GM10248 (cell line): ENCODE measurements at regions not wholly inside any gene's neighbourhood (a gene's known extent, or its start where the extent isn't known, plus 50 kb on each side); places are given as distances from the start of the nearest gene placed in this dataset.

Source experiments
- CTCF ChIA-PET: fragments of 300-600 bp; sonication (Branson Sonifier 250); formaldehyde crosslinking; extraction: SDS; loops from one replicate; lab custom pipeline; 2021; ENCODE audit warnings: antibody characterized with exemption; lab: Yijun Ruan, JAX
- POLR2A ChIA-PET: fragments of 350-650 bp; sonication (Branson Sonifier 250); formaldehyde crosslinking; extraction: SDS; loops from one replicate; lab custom pipeline; 2020; ENCODE audit warnings: antibody characterized with exemption; lab: Yijun Ruan, JAX
- DNase-seq: peaks from one replicate; pipeline ENCODE4 v3.0.0; 2012; ENCODE audit errors: extremely low spot score
- TF ChIP-seq, protein P1 (sequence below): IDR thresholded peaks from 2 replicates; pipeline ENCODE4 v1.5.1; 2012; ENCODE audit warnings: mild to moderate bottlenecking, low read depth; ENCODE audit errors: extremely low read depth, missing control alignments, control extremely low read depth

DNA sequence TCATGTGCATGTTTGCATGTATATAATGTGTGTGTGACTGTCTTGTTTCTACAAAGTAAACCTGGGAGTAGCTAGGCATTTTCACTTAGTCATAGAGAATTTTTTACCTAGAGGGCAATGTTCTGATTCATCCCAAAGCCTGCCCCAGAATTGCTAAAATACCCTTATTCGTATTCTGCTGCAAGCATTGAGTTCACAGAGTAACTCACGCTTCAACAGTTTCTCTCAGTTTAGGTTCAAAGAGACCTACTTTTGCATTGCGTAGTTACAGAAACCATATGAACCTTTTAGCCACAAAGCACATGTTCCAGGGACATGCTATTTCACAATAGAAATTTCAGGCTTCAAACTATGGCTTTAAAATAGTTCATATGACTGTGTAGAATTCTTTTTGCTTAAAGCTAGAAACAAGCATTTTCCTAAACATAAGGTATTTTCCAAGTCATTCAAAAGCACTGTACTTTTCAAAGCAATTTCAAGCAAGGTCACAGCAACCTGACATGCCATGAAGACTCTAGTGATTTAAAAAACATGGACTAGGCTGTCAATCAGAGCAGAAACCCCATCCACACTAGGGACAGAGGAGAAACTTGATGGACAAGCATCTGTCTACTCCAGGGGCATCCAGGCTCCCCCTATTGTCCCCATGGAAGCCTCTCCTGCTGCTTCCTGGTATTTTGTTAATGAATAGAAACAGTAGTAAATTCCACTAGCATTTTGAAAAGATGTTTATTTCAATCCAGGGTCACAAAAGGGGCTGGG lies 81.5 kb upstream of the MAPK10 start:
- POLR2A ChIA-PET = no interaction called here
- DNase-seq = peak; percentile 22
- CTCF ChIA-PET = no interaction called here
- TF ChIP-seq, protein P1, sequence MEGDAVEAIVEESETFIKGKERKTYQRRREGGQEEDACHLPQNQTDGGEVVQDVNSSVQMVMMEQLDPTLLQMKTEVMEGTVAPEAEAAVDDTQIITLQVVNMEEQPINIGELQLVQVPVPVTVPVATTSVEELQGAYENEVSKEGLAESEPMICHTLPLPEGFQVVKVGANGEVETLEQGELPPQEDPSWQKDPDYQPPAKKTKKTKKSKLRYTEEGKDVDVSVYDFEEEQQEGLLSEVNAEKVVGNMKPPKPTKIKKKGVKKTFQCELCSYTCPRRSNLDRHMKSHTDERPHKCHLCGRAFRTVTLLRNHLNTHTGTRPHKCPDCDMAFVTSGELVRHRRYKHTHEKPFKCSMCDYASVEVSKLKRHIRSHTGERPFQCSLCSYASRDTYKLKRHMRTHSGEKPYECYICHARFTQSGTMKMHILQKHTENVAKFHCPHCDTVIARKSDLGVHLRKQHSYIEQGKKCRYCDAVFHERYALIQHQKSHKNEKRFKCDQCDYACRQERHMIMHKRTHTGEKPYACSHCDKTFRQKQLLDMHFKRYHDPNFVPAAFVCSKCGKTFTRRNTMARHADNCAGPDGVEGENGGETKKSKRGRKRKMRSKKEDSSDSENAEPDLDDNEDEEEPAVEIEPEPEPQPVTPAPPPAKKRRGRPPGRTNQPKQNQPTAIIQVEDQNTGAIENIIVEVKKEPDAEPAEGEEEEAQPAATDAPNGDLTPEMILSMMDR = no peak

DNA sequence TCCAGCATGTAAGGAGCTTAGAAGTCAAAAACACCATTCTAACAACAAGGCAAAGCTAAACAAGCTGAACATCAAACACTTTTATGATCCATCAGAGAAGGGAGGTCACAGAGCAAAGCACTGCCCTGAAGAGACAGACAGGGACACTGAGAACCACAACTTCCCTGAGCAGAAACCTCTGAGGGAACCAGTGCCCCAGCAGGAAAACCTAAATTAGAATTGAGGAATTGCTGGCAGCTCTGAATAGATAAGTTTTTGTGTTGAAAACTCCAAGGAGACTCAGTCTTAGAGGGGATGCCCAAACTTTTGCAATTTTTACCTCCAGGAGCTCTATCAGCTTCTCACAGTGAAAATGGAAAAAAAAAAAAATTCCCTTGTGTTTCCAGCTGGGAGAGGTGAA lies 83.0 kb upstream of the MAPK10 start:
- DNase-seq = no peak
- TF ChIP-seq, protein P1 = no peak
- POLR2A ChIA-PET = no interaction called here
- CTCF ChIA-PET = no interaction called here

DNA sequence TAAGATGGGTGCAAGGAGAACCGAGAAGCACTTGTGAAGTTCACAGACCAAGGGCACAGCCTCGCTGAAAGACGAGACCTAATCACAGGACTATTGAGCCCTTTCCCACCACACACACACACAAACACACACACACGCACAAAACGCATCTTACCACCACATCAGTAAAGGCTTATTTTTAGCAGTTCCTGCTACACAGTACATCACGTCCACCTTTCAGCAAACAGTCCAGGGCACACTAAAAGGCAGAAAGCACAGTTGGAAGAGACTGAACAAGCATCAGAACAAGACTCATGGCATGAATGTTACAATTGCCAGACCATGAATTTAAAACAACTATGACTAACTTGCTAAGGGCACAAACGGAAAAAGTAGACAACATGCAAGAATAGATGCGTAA lies 83.6 kb upstream of the MAPK10 start:
- DNase-seq = no peak
- TF ChIP-seq, protein P1 = no peak
- CTCF ChIA-PET = no interaction called here
- POLR2A ChIA-PET = no interaction called here

DNA sequence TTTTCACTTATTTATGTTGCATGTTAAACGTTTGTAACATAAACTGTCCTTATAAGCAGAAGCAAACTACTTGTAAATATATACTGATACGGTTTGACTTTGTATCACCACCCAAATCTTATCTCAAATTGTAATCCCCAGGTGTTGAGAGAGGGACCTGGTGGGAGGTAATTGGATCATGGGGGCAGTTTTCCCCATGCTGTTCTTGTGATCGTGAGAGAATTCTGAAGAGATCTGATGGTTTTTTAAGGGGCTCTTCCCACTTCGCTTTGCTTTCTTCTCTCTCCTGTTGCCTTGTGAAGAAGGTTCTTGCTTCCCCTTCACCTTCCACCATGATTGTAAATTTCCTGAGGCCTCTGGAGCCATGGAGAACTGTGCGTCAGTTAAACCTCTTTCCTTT lies 87.1 kb upstream of the MAPK10 start:
- TF ChIP-seq, protein P1 = no peak
- DNase-seq = no peak
- POLR2A ChIA-PET = no interaction called here
- CTCF ChIA-PET = no interaction called here

DNA sequence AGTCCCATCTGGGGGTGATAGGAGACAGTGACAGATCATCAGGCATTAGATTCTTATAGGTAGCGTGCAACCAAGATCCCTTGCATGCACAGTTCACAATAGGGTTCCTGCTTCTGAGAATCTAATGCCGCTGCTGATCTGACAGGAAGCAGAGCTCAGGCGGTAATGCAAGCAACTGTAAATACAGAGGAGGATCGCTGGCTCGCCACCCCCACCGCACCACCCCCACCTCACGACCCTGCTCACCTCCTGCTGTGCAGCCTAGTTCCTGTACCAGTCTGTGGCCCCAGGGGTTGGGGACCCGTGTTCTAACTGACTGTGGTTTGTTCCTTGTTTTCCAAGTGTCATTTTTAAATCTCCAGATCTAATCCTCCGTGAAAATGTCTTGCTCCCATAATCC lies 89.0 kb upstream of the MAPK10 start:
- POLR2A ChIA-PET = no interaction called here
- CTCF ChIA-PET = interaction anchor here (1.2 kb wide), 1 partner anchor 15 kb away, joined by 3 read pairs; no protein-coding TSS in a partner anchor
- TF ChIP-seq, protein P1 = no peak

DNA sequence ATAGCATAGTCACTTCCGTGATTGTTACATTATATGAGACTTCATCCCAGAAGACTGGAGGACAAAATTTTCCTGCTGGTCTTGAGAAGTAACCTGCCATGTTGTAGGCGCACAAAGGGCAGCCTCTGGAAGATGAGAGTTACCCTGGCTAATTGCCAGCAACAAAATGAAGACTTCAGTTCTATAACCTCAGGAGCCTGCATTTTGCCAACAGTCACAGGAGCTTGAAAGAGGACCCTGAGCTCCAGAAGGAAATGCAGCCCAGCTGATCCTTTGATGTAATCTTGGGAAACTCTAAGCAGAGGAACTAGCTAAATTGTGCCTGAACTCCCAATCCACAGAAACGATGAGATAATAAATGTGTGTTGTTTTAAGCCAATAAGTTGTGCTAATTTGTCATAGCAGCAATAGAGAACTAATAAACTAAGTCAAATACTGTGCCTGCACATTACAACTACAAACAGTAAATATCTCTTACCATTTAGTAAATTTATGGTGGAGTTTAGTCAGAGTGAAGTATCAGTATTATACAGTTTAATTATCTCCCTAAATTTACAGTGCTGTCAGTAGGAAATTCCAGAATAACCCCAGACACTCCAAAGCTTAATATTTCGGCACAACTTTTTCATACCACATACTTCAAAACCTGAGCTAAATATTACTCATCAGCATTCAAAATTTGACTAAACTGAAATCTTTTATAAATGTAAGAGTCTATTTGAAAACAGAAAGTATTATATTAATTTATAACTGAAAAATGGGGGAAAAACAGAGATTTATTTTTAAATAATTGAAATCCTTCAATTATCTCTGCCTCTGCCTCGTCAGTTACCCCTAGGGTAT lies 90.1 kb upstream of the MAPK10 start:
- TF ChIP-seq, protein P1 = no peak
- ChIA-PET POLR2A (no interaction called here), CTCF (no interaction called here)
- DNase-seq = no peak

More for the DNA sequence above, 89.0 kb upstream of the MAPK10 start:
- DNase-seq = no peak
